ENCODE measurements at regions not wholly inside any gene's neighbourhood (a gene's known extent, or its start where the extent isn't known, plus 50 kb on each side); places are given as distances from the start of the nearest gene placed in this dataset.
"Not testable (repeated sequence)": the region's sequence is repeated elsewhere in the genome, so short reads cannot be mapped to it uniquely, and the experiment has no call there.

GRCh38 chr4:81806485-81806884 is 334.8 kb upstream of the RASGEF1B start:
- no peak for DNase-seq

GRCh38 chr4:81804849-81805248 is 333.1 kb upstream of the RASGEF1B start:
- no peak for DNase-seq

GRCh38 chr4:81802285-81802846 is 330.7 kb upstream of the RASGEF1B start:
- no peak for DNase-seq

- no peak for DNase-seq
Observed at GRCh38 chr4:81799371-81799770, 327.7 kb upstream of the RASGEF1B start.

GRCh38 chr4:81796790-81797528 is 325.3 kb upstream of the RASGEF1B start:
- peak; percentile 2 for DNase-seq

- DNase-seq = no peak
Observed at GRCh38 chr4:81792521-81792920, 320.8 kb upstream of the RASGEF1B start.

GRCh38 chr4:81790477-81790876 is 318.8 kb upstream of the RASGEF1B start:
- no peak for DNase-seq

- no peak for DNase-seq
Observed at GRCh38 chr4:81789741-81790399, 318.2 kb upstream of the RASGEF1B start.

- DNase-seq = no peak
Observed at GRCh38 chr4:81789158-81789557, 317.5 kb upstream of the RASGEF1B start.

GRCh38 chr4:81786766-81787165 is 315.1 kb upstream of the RASGEF1B start:
- DNase-seq = no peak

GRCh38 chr4:81786063-81786763 is 314.5 kb upstream of the RASGEF1B start:
- no peak for DNase-seq

GRCh38 chr4:81785338-81785737 is 313.6 kb upstream of the RASGEF1B start:
- no peak for DNase-seq

GRCh38 chr4:81783558-81783957 is 311.9 kb upstream of the RASGEF1B start:
- no peak for DNase-seq

- DNase-seq = no peak
Observed at GRCh38 chr4:81781799-81782198, 310.1 kb upstream of the RASGEF1B start.

GRCh38 chr4:81777718-81778117 is 306.0 kb upstream of the RASGEF1B start:
- DNase-seq = not testable (repeated sequence)

- DNase-seq = no peak
Observed at GRCh38 chr4:81776794-81777193, 305.1 kb upstream of the RASGEF1B start.

GRCh38 chr4:81773557-81773956 is 301.9 kb upstream of the RASGEF1B start:
- DNase-seq = no peak

GRCh38 chr4:81771721-81772120 is 300.0 kb upstream of the RASGEF1B start:
- no peak for DNase-seq

- DNase-seq = no peak
Observed at GRCh38 chr4:81769244-81769643, 297.5 kb upstream of the RASGEF1B start.

GRCh38 chr4:81758574-81759264 is 287.0 kb upstream of the RASGEF1B start:
- DNase-seq = no peak

- DNase-seq = no peak
Observed at GRCh38 chr4:81757691-81758090, 286.0 kb upstream of the RASGEF1B start.

GRCh38 chr4:81756973-81757372 is 285.3 kb upstream of the RASGEF1B start:
- DNase-seq = no peak

- no peak for DNase-seq
Observed at GRCh38 chr4:81756042-81756441, 284.3 kb upstream of the RASGEF1B start.

All from CD4-positive, alpha-beta T cell treated with Interleukin-12 subunit alpha and Interleukin-12 subunit beta, for 1 hour (primary cell).